HG03520 (cell line): ENCODE measurements at regions not wholly inside any gene's neighbourhood (a gene's known extent, or its start where the extent isn't known, plus 50 kb on each side); places are given as distances from the start of the nearest gene placed in this dataset.
A peak's percentile ranks its signal among the peaks of the same experiment; 100 is the strongest.
"Not testable (repeated sequence)": the region's sequence is repeated elsewhere in the genome, so short reads cannot be mapped to it uniquely, and the experiment has no call there.

Experiments used
- ATAC-seq: cut with Tn5 transposase; IDR thresholded peaks from one replicate; pipeline ENCODE4 v1.9.1; 2021; ENCODE audit warnings: mild to moderate bottlenecking, moderate library complexity; ENCODE audit not compliant: unreplicated experiment

DNA sequence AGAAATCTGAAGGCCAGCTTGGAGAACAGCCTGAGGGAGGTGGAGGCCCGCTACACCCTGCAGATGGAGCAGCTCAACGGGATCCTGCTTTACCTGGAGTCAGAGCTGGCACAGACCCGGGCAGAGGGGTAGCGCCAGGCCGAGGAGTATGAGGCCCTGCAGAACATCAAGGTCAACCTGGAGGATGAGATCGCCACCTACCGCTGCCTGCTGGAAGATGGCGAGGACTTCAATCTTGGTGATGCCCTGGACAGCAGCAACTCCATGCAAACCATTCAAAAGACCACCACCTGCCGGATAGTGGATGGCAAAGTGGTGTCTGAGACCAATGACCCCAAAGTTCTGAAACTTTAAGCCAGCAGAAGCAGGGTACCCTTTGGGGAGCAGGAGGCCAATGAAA, 318.4 kb downstream of the ZFHX3 start:
- ATAC-seq, result not testable (repeated sequence)

DNA sequence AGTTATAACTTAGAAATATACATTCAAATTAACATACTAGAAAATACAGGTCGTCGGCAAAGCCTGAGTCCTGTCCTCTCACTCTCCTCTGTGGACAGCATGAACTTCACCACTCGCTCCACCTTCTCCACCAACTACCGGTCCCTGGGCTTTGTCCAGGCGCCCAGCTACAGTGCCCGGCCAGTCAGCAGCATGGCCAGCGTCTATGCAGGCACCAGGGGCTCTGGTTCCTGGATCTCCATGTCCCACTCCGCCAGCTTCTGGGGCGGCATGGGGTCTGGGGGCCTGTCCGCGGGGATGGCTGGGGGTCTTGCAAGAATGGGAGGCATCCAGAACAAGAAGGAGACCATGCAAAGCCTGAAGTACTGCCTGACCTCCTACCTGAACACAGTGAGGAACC, 319.4 kb downstream of the ZFHX3 start:
- ATAC-seq, result no peak

DNA sequence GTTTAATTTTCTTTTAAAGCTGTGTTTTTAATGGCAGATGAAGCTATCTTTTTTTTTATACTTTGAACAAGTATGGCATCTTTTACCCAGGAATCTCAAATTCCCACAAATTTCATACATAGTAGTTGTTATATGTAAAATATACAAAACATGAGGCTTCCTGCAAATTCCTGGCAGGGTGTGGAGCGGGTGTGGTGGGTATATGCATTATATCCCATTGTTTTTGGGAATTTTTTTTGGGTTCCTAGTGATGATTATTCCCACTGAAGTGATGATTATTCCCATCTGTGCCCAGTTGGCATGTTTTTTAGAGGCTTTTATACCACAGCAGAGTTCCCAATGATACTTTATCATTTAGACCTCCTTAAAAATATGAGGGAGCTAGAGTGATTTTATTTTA, 320.4 kb downstream of the ZFHX3 start:
- ATAC-seq, result no peak

DNA sequence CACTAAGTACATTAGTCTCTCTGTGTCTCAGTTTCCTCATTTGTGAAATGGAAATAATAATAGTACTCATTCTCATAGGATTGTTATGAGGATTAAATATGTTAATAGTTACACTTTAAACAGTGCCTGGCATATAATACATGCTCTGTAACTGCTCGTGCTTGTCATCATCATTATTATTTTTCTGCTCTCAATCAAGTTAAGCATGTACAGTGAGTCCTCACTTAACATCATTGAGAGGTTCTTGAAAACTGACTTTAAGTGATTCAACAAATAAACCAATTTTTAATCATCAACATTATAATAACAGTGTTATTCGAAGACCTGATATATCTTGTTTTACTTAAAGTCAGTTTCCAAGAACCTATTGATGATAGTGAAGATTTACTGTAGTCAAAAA, 322.3 kb downstream of the ZFHX3 start:
- no peak for ATAC-seq

DNA sequence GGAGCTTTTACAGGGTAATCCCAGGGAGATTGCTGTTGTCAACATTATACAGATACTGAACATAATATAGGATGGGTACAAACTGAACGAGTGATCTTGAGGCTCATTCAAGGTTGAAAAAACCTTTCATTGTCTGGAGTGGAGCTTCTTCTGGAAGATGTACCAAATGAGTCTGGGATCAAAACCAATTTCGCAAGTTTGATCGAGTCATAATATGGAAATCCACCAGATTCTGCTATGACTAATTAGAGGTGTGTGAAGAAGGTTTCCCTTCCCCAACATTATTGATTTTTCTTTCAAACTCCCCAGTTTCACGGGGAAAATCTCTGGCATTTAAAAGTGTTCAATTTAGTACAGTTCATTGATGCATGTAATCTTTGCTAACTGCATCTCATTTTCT, 324.1 kb downstream of the ZFHX3 start:
- no peak for ATAC-seq

DNA sequence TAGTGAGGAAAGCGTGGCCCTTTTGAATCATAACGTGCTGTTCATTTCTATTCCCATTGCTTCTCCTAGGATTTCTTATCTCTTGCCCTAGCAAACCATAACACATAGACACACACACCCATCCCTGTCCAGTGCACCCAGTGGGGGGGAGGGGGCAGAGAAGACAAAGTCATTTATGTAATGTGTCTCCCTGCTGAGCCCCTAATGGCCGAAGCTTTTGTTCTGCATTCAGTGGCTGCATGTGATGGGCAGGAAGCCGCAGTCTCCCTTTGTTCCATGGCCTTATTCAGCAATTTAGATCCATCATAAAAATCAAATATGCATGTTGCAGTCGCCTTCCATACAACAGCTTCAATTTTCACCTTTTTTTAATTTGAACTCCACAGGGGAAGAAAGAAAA, 325.4 kb downstream of the ZFHX3 start:
- no peak for ATAC-seq

DNA sequence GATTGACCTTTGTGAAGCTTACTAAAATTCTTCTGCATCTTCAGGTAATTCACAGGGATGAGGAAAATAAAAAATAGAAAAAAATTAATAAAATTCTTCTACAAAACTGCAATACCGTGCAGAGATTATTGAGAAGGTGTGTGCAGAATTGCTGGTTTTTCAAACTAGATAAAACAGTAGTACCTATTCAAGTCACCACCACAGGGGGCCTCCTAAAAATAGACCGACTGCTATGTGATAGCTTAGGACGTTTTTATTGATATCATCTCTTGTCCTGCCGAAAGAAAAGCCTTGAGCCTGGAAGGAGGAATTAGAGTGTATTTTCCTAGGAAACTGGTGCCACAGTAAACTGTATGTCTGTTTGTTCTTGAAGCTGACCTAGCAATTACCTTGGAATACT, 325.9 kb downstream of the ZFHX3 start:
- ATAC-seq, result no peak

DNA sequence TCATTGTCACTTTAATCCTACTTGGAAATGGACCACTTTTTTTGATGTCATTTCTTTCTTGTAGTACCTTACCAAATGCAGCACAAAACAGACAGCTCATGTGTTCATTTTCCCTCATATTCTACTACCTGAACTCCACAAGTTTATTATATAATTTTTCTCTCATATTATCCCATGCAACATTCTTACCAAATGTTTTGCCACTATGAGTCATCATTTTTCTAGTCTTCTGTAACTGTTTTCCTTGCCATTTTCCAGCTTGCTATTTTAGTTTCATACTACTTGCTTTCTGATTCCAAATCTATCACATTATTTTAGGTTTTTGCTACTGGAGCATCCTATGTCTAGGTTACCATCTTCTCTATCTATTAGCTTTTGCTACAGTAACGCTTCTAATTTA, 332.7 kb downstream of the ZFHX3 start:
- no peak for ATAC-seq

DNA sequence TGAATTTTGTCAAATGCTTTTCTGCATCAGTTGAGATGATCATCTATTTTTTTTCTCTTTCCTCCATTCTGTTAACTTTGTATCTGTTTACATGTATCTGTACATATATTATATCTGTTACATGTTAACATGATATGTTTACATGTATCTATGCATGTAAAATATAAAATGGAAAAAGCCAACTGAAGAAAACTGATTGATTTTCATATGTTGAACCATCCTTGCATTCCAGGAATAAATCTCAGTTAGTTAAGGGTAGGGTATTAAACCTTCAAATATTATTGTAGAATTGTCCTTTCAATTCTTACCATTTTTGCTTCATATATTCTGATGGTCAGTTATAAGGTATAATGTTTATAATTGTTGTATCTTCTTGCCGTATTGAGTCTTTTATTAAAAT, 336.1 kb downstream of the ZFHX3 start:
- no peak for ATAC-seq

DNA sequence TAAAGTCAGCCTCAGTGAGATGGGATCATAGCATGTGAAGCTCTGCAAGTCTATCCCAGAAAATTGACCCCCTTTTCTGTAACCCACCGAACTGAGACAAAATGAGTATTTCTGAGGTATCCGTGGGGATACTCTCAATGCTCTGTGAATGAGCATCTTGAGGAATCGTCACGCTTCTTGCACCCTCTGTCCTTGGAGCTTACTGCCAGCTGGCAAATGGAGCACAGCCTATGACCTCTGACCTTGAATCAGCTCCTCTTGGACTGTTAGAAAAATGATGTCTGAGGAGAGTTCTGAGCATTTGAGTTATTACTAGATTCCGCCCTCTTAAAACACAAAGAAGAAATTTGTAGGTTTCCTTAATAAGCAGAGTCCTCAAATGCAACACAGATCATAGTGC, 342.1 kb downstream of the ZFHX3 start:
- ATAC-seq, result no peak

DNA sequence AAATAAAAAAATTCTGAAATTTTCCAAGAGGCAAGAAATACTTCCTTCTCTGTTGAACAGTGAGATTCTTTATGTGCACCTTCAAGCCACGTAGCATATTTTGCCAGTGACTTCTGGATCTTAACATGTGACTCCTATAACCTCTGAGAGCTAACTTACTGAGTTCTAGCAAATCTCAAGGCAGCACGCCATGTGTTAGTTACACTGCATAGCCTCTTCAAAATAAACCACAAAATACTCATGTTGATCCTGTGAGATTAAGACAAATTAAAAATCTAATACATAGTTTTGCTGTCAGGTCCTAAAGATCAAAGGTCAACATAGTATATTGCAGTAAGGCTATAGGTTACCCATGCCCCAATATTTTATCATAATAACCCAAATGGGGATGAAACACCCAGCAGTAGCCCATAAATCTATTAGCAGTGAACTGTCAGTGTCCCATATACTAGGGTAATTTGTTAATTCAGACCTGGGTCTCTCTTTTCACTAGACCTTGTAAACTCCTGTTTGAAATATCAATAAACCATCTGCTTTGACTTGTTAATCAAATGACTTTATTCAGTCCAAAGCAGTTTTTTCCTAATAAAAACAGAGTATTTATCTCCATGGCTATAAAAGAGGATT, 343.1 kb downstream of the ZFHX3 start:
- no peak for ATAC-seq

DNA sequence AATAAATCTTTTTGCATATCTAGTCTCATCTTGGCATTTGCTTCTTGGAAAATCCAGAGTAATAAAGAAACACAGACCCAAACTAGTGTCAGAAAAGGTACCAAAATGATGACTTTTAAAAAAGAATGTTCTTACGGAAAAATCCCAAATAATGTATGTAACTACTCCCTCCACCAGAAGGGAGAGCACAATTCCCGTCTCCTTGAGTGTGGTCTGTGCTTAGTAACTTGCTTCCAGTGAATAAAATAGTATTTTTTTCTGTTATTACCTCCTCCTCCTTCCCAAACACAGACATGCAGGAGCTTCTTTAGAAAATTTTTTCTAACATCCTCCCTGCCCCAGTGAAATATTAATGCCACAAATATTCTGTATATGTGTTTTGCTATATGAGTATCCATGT, 358.1 kb downstream of the ZFHX3 start:
- no peak for ATAC-seq

DNA sequence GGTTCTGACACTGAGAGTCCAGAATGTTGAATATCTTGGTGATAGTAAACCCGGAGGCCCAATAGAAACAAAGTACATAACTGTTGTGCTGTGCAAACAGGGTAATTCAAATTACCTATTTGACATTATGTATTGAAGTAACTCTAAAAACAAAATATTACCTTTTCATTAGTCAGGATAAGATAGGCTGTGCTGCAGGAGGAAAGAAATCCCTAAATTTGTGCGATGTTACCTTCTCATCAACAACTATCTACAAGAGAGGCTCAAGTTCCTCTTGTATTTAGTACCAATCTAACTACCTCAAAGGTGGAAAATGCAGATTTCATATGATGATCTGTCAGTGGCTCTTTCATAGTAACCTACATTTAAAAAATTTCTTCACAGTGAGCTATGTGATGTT, 367.2 kb downstream of the ZFHX3 start:
- ATAC-seq, result no peak

DNA sequence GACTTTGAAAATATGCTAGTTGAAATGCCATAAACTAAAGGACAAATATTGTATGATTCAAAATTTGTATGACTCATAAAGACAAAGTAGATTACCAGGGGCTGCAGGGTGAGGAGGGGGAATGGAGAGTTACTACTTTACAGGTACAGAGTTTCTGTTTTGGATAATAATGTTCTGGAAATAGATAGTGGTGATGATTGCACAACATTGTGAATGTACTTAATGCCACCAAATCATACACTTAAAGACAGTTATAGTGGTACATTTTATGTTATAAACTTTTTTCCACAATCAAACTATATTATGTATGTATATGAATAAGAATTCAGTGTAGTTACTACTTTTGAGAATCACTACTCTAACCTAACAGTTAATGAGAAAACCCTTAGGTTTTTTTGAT, 368.1 kb downstream of the ZFHX3 start:
- ATAC-seq, result no peak

DNA sequence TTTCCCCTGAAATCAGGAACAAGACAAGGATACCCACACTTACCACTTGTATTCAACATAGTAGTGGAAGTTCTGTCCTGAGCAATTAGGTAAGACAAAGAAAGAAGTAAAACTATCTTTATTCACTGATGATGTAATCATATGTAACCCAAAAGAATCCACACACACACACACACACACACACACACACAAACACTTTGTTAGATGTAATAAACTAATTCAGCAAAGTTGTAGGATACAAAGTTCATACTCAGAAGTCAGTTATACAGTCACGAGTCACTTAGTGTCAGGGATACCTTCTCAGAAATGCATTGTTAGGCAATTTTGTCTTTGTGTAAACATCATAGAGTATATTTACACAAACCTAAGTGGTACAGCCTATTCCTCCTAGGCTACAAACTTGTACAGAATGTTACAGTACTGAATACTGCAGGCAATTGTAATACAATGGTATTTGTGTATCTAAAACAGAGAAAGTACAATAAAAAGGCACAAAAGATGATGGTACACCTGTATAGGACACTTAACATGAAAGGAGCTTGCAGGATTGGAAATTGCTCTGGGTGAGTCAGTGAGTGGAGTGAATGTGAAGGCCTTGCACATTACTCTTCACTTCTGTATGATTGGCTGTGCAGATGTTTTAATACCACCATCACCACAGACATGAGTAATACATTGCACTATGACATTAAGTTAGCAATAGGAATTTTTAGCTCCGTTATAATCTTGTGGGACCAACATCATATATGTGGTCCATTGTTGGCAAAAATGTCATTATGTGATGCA, 370.1 kb downstream of the ZFHX3 start:
- no peak for ATAC-seq

DNA sequence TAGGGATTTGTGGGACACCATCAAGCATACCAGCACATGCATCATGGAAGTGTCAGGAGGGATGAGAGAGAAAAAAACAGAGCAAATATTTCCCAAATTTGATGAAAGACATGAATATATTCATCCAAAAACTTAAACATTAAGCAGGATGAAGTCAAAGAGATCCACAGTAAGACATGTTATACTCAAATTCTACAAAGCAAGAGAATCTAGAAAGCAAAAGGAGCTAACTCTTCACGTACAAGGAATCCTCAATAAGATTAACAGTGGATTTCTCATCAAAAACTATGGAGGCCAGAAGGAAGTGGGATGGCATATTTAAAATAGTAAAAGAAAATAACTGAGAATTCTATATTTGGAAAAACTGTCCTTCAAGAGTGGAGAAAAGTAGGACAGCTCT, 374.8 kb downstream of the ZFHX3 start:
- no peak for ATAC-seq

DNA sequence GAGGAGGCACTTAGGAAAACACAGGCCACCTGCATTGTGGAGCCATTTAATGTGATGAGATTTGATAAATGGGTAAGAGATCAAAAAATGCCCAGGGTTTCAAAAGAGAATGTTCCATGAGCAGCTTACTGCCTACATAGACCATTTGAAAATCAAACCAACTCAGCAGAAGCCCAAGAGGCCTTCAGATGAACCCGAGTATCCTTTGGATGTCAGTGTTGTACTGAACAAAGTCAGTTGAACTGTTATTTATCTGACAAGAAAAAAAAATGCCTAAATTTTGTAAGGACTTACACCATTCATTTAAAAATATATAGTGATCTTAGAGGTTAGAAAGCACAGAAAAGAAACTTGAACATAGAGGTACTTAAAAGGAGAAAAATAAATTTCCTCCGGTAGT, 381.7 kb downstream of the ZFHX3 start:
- ATAC-seq, result no peak

DNA sequence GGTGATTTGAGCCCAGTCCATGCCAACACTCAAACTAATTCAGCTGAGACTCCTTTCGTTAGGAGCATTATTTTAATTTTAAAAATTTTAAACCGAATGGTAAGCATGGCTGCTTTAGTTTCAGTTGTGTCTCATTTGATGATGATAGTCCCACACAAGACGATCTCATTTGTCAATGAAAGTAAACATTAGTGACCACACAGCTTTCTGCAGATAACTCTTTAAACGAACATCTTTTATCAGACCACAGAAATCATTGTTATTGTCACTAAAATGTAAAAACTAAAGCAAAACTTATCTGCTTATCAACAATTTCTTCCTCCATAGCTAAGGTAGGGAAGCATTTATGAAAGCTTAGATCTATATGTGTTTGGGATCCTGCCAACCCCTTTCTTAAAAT, 382.2 kb downstream of the ZFHX3 start:
- ATAC-seq, result no peak

DNA sequence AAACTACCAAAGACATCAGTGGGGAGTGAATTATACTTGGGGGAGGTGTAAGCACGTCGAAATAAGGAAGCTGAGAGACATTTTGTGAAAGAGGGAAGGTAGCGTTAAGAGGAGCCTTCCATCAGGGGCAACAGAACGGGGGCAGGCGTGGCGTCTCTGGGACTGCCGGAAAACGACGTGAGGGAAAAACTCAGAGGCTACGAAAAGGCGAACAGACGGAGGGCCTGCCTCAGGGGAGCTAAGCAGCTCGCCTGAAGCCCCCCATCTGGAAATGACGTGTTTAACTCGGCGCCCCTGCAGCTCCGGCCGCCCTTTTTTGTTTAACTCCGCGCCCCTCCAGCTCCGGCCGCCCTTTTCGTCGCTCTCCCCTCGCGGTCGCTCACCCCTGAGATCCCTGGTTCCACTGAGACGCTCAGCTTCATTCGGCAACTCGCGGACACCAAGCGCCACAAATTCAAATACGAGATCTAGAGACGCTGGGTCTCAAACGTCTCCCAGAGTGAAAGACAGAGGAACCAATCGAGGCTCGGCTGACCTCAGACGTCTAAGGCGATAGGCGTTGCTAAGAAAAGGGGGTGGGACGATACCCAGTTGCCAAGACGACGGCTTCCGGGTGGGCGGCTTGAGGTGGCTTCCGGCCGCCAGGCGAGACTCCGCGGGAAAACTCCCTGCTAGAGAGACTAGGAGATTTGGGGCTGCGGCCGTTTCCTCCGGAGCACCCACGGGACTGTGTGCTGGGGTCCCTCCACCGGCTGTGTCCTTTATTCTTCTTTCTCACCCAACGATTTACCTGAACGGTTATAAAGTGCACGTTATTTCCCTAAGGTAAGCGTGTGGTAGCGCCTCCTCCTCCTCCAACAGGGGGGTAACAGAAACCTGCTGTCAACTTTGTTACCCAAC, 383.2 kb downstream of the ZFHX3 start:
- peak; percentile 100 for ATAC-seq

DNA sequence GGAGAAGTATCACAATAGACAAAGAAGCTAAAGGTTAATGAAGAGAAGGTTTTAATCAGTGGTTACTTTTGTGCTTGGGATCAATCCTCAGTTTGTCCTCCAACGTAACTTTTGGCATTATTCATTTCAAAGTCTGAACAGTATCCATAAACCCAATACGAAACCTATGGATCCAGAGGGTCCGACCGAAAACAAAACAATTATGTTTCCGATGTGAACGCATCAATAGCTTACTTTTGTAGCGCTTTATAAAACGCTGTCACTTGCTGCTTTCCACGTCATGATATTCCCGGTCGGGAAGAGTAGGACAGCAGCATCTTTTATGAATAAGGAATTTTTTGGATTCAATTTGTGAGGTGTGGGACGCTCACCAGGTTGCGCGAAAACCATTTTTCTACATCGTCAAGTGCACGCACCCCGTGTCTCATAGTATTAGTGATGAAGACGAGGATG, 383.8 kb downstream of the ZFHX3 start:
- ATAC-seq, result no peak

DNA sequence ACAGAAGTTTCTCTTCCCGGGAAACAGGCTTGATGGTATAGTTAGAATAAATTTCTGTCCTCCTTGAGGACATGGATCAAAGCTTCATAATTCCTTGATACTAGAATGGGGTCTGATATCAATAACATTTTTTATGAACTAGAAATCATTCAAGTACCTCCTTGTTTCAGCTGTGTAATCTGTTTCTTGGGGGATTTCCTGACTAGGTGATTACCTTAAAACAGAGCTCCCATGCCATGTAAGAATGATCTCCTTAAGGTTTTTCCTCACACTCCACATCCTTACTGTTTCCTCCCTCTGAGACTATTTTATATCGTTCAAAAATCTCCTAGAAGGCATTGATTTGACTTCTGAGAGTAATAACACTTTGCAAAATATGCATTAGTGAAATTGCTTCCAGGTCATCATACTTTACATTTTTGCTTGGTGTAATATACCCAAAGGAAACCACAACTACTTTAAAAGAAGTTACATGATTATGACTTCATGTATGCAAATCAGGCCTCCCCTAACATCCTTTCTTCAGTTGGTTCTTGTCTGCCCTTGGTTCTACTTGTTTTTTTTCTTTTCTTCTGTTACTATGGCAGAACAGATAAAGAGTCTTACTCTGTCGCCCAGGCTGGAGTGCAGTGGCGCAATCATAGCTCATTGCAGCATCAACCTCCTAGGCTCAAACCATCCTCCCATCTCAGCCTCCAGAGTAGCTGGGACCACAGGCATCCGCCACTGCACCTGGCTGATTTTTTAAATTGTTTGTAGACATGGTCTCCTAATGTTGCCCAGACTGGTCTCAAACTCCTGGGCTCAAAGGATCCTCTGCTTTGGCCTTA, 388.8 kb downstream of the ZFHX3 start:
- ATAC-seq, result no peak
